Heart right ventricle (tissue), 16 donors: ENCODE measurements at regions not wholly inside any gene's neighbourhood (a gene's known extent, or its start where the extent isn't known, plus 50 kb on each side); places are given as distances from the start of the nearest gene placed in this dataset.

Experiments
- ATAC-seq, 8 donors: fragments of 200-7000 bp; cut with Tn5 transposase; one replicate each; pipeline ENCODE4 v1.9.1; 2020; ENCODE audit warnings: mild to moderate bottlenecking in 8 of 8, moderate library complexity in 8 of 8, moderate number of reproducible peaks in 1 of 8
- DNase-seq, 2 donors: peaks; one replicate each; pipeline ENCODE4 v3.0.0-alpha.2; 2020
- H3K27ac ChIP-seq, 10 donors: fragments of 200-600 bp; sonication (generic) in 2 of 10; one replicate each; pipeline versions ENCODE4 v1.5.0 to v1.8.0; 2020 to 2022; ENCODE audit warnings: mild to moderate bottlenecking in 3 of 10
- H3K27me3 ChIP-seq, 7 donors: fragments of 200-600 bp; one replicate each; pipeline ENCODE4 v1.8.0; 2021 to 2022; ENCODE audit warnings: mild to moderate bottlenecking in 2 of 7
- H3K36me3 ChIP-seq, 9 donors: fragments of 200-600 bp; sonication (generic) in 1 of 9; one replicate each; pipeline versions ENCODE4 v1.5.0 to v1.8.0; 2020 to 2022; ENCODE audit warnings: mild to moderate bottlenecking in 2 of 9
- H3K4me1 ChIP-seq, 9 donors: fragments of 200-600 bp; sonication (generic) in 1 of 9; one replicate each; pipeline versions ENCODE4 v1.5.0 to v1.8.0; 2020 to 2022; ENCODE audit warnings: mild to moderate bottlenecking in 4 of 9
- H3K4me3 ChIP-seq, 10 donors: fragments of 200-600 bp; sonication (generic) in 2 of 10; one replicate each; pipeline versions ENCODE4 v1.5.0 to v1.8.0; 2020 to 2022; ENCODE audit warnings: mild to moderate bottlenecking in 7 of 10, moderate library complexity in 2 of 10
- H3K9me3 ChIP-seq, 11 donors: fragments of 200-600 bp in 10 of 11; sonication (generic) in 2 of 11; one replicate each; pipeline versions ENCODE4 v1.5.0 to v1.8.0; 2013 to 2022; ENCODE audit warnings: mild to moderate bottlenecking in 2 of 11, control low read depth in 1 of 11, moderate library complexity in 1 of 11
- CTCF ChIP-seq, 9 donors: fragments of 200-600 bp; sonication (generic) in 2 of 9; IDR thresholded peaks; one replicate each; pipeline versions ENCODE4 v1.5.0 to v1.8.0; 2021 to 2022; ENCODE audit warnings: antibody characterized with exemption in 9 of 9, mild to moderate bottlenecking in 5 of 9, moderate library complexity in 1 of 9
- WGBS, 2 donors: extraction: QIAGEN DNeasy Blood & Tissue Kit; methylation state at CpG; one replicate each; pipeline ENCODE4 v1.1.7; 2013; ENCODE audit warnings: inconsistent platforms in 1 of 2; 5-methylcytosine and 5-hydroxymethylcytosine counted together
- intact Hi-C, 10 donors: fragments of 100-400 bp; cut with DNase I; formaldehyde crosslinking; loops; one replicate each; pipeline versions ENCODE4 v1.11.1 to v1.14.2; 2022
- donor health status: Arrhythmogenic right ventricular cardiomyopathy.
- donor health status: ischemic (EF 13 %, LVEDD 7.1; RV severe dilation, severe dysfunction).
- donor health status: healthy with polysubstance abuse.
- donor health status: DM: no; HTN: yes; CAD: no.
- donor health status: DM: no; HTN: no; CAD: no.
- donor health status: ischemic (EF 25% LVEDD 6.9; RV normal size, moderate dysfunction).
- donor health status: ischemic (EF 25% LVEDD 5.7; RV mildly dilated, moderate dysfunction).
- donor health status: healthy.
- donor health status: DM: yes; HTN: yes; CAD: no.
- donor health status: Ischemic cardiomyopathy.
- donor health status: ischemic (EF 35%, LVEDD 5.7; RV mildly dilated, moderate dysfunction).
- donor health status: nonischemic (EF 11% LVEDD 7.7; RV severe dilation, severe dysfunction).
- donor health status: DM: yes; HTN: yes; CAD: no.
- donor health status: PGD.
- donor health status: ischemic (EF 29% LVEDD 5.4; RV normal size, mild dysfunction).
- donor health status: nonischemic (EF 23%, LVEDD 6.1; RV moderate dilation, normal function).

GRCh38 chr16:63703612-63704011 is 1418.3 kb downstream of the CDH11 start:
- DNase-seq (no peak), ATAC-seq (no peak)
- Histone ChIP-seq H3K9me3 (no peaks in the 10 kb centered on the region), H3K36me3 (no peaks in the 10 kb centered on the region), H3K4me3 (no peak overlapping the region), H3K4me1 (no peaks in the 10 kb centered on the region), H3K27ac (no peak overlapping the region), H3K27me3 (no peaks in the 10 kb centered on the region)
- intact Hi-C loops = no loop called here
- 82 to 89% methylated on average over 13 of the region's 13 CpGs for WGBS, 2 donors
- TF ChIP-seq CTCF (IDR thresholded peaks at IDR 0.05) = no peak

GRCh38 chr16:63702981-63703590 is 1418.8 kb downstream of the CDH11 start:
- DNase-seq = no peak
- no peak overlapping the region for H3K4me3 ChIP-seq
- H3K36me3 ChIP-seq = no peaks in the 10 kb centered on the region
- no peak for TF ChIP-seq CTCF (IDR thresholded peaks at IDR 0.05)
- intact Hi-C loops = no loop called here
- no peak overlapping the region for H3K27ac ChIP-seq
- ATAC-seq = no peak
- H3K4me1 ChIP-seq = no peaks in the 10 kb centered on the region
- WGBS, 2 donors = 49 to 57% methylated on average over 11 of the region's 11 CpGs
- H3K27me3 ChIP-seq = no peaks in the 10 kb centered on the region
- no peaks in the 10 kb centered on the region for H3K9me3 ChIP-seq

GRCh38 chr16:63697736-63698135 is 1424.1 kb downstream of the CDH11 start:
- Histone ChIP-seq H3K27ac (no peak overlapping the region), H3K4me1 (no peaks in the 10 kb centered on the region), H3K9me3 (peaks cover 0 to 5% (median 0%) of the 10 kb centered on the region in 11 donors), H3K36me3 (no peaks in the 10 kb centered on the region), H3K27me3 (no peaks in the 10 kb centered on the region), H3K4me3 (no peak overlapping the region)
- no peak for TF ChIP-seq CTCF (IDR thresholded peaks at IDR 0.05)
- no peak for ATAC-seq
- no peak for DNase-seq
- WGBS, 2 donors = 10 to 20% methylated on average over 1 of the region's 1 CpG
- intact Hi-C loops = no loop called here

- DNase-seq (no peak), ATAC-seq (no peak)
- intact Hi-C loops = no loop called here
- TF ChIP-seq CTCF (IDR thresholded peaks at IDR 0.05) = no peak
- peaks cover 0 to 7% (median 0%) of the 10 kb centered on the region in 11 donors for H3K9me3 ChIP-seq
- H3K36me3 ChIP-seq = no peaks in the 10 kb centered on the region
- no peaks in the 10 kb centered on the region for H3K27me3 ChIP-seq
- no peaks in the 10 kb centered on the region for H3K4me1 ChIP-seq
- no peak overlapping the region for H3K4me3 ChIP-seq
- WGBS, 2 donors = 34 to 41% methylated on average over 1 of the region's 1 CpG
- H3K27ac ChIP-seq = no peak overlapping the region
Measured at GRCh38 chr16:63695347-63695746, 1426.5 kb downstream of the CDH11 start.
